ENCODE measurements at regions not wholly inside any gene's neighbourhood (a gene's known extent, or its start where the extent isn't known, plus 50 kb on each side); places are given as distances from the start of the nearest gene placed in this dataset.

GRCh38 chr18:63058521-63058920, 261.0 kb downstream of the BCL2 start:
- TF ChIP-seq SMC3 (IDR thresholded peaks at IDR 0.05; ENCODE audit: low read depth, low read length) (no peak), MAFK (IDR thresholded peaks at IDR 0.05; ENCODE audit: low read depth, low read length) (no peak), RAD21 (IDR thresholded peaks at IDR 0.05; ENCODE audit: low read length) (no peak)
- TF ChIP-seq, protein P1, sequence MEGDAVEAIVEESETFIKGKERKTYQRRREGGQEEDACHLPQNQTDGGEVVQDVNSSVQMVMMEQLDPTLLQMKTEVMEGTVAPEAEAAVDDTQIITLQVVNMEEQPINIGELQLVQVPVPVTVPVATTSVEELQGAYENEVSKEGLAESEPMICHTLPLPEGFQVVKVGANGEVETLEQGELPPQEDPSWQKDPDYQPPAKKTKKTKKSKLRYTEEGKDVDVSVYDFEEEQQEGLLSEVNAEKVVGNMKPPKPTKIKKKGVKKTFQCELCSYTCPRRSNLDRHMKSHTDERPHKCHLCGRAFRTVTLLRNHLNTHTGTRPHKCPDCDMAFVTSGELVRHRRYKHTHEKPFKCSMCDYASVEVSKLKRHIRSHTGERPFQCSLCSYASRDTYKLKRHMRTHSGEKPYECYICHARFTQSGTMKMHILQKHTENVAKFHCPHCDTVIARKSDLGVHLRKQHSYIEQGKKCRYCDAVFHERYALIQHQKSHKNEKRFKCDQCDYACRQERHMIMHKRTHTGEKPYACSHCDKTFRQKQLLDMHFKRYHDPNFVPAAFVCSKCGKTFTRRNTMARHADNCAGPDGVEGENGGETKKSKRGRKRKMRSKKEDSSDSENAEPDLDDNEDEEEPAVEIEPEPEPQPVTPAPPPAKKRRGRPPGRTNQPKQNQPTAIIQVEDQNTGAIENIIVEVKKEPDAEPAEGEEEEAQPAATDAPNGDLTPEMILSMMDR (conservative IDR thresholded peaks at IDR 0.05; ENCODE audit: low read depth, low read length), result no peak
- TF ChIP-seq, protein P2, sequence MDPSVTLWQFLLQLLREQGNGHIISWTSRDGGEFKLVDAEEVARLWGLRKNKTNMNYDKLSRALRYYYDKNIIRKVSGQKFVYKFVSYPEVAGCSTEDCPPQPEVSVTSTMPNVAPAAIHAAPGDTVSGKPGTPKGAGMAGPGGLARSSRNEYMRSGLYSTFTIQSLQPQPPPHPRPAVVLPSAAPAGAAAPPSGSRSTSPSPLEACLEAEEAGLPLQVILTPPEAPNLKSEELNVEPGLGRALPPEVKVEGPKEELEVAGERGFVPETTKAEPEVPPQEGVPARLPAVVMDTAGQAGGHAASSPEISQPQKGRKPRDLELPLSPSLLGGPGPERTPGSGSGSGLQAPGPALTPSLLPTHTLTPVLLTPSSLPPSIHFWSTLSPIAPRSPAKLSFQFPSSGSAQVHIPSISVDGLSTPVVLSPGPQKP (IDR thresholded peaks at IDR 0.05; ENCODE audit: borderline replicate concordance, low read depth, low read length), result no peak
